GM18519 (cell line): ENCODE measurements at regions not wholly inside any gene's neighbourhood (a gene's known extent, or its start where the extent isn't known, plus 50 kb on each side); places are given as distances from the start of the nearest gene placed in this dataset.

ENCODE experiments used
- ATAC-seq: cut with Tn5 transposase; IDR thresholded peaks from one replicate; pipeline ENCODE4 v1.9.1; 2021; ENCODE audit warnings: mild to moderate bottlenecking, moderate library complexity; ENCODE audit not compliant: unreplicated experiment, low FRiP score

DNA sequence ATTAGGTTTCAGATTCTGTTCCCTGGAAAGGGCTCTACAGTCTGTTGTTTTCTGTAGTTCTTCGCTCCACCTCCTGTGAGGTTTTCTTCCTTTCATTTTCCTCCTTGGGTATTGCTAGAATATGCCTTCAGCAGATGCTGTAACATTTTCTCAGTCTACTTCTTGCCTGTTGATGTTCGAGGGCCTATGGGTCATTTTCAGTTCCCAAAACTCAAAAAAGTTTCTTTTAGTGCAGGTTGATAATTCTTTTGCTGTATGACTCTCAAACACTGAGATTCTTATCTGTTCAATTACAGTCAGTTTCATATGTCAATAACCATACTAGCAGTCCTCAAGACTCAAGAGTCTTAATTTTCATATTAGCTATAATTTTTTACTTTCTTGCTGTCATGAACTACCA, 268.3 kb downstream of the RFC3 start:
- ATAC-seq = peak; percentile 81

DNA sequence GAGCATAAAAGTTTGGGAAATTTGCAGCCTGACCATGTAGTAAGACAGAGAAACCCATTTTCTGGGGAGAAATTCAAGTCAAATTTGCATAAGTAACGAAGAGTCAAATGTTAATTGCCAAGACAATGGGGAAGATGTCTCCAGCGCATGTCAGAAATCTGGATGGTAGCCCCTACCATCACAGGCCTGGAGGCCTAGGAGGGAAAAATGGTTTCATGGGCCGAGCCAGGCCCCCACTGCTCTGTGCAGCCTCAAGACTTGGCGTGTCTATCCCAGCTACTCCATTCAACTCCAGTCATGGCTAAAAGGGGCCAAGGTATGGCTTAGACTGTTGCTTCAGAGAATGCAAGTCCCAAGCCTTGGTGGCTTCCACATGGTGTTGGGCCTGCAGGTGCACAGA, 269.8 kb downstream of the RFC3 start:
- ATAC-seq = no peak

DNA sequence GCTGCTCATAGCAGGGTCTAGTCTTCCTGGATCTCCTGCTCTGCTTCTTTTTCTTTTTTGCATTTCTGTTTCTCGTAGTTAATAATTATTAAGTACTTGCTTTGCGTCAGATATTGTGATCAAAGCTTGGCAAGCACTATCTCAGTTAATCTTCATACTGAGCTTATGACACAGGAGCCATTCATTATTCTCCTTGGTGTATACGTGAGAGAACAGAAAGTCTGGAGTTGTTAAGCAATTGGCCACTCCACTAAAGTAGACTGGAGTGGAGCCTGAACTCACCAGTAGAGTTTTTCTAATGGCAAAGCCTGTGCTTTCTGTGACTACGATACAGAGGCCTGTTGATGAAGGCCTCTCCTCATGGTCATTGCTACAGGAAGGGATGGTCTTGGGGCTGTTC, 285.9 kb downstream of the RFC3 start:
- ATAC-seq = no peak

DNA sequence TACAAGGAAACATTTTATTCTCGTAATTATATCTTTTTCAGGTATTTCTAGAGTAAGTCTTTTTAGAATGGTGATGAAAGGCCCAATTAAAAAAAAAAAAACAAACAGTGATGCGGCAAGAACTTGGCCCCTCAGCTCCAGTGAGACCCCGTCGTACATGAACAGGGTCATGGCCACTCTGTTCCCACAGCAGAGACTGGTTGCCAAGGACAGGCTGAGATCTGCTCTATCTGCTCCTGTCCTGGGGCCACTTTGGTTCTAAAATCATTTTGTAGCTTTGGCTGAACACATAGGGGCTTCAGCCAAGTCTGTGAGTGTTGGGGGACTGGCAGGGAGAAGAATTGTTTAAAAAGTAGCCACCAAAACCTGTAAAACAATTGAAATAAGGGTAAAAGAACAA, 286.9 kb downstream of the RFC3 start:
- no peak for ATAC-seq

DNA sequence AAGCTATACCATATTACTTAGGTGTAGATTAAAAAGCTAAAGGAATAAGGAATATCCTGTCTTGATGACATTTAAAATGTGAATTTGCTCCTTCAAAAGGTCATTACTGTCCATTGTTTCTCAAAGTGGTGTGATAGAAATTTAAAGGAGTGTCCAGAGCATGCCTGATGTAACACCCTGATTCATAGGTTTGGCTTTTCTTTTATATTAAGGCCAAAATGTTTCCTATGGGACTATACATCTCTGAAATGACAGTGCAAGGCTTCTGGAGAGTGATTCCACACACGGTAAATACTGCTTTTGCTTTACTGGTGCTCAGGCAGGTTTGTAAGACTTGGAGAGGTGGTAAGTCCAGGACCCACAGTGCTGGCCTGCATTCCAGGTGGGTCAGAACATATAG, 289.9 kb downstream of the RFC3 start:
- ATAC-seq = no peak

GRCh38 chr13:34108410-34108809, 290.5 kb downstream of the RFC3 start:
- no peak for ATAC-seq

GRCh38 chr13:34114581-34114980, 296.6 kb downstream of the RFC3 start:
- no peak for ATAC-seq

GRCh38 chr13:34116651-34117050, 298.7 kb downstream of the RFC3 start:
- ATAC-seq = no peak

- no peak for ATAC-seq
Measured at GRCh38 chr13:34124666-34125306, 306.8 kb downstream of the RFC3 start.

DNA sequence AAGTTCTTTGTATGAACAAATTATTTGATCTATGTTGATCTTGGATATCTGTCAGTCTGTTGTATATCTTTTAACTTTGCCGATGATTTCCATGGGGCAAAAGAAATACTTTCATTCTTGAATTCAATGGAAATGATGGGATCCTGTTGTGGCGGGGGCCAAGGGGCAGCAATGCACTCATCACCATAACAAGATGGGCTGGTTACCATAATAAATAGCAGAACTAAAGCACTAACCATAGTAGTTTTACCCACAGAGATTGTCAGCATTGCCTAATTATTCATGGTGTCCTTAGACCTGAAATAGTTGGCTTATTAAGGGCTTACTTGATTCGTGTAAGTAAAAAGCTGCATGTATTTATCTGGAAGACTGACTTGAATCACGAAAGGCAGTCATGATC, 309.6 kb downstream of the RFC3 start:
- ATAC-seq = no peak

DNA sequence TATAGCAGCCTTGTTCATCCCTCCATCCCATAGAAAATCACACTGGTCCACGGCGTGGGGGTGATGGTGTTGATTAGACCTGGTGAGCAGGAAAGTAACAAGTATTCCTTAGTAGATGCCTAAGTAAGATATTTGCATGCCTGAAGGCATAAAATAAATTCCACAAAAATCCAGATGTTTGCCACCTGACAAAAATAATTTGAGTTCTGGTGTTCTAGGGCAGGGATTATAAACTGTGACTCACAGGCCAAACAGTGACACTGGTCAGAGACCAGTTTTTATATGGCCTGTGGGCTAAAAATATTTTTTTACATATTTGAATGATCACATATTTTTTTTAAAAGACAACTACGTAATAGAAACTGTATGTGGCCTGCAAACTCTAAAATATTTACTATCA, 310.7 kb downstream of the RFC3 start:
- ATAC-seq = no peak

GRCh38 chr13:34129436-34129835, 311.5 kb downstream of the RFC3 start:
- ATAC-seq = no peak

- no peak for ATAC-seq
Measured at GRCh38 chr13:34137200-34137599, 319.3 kb downstream of the RFC3 start.

DNA sequence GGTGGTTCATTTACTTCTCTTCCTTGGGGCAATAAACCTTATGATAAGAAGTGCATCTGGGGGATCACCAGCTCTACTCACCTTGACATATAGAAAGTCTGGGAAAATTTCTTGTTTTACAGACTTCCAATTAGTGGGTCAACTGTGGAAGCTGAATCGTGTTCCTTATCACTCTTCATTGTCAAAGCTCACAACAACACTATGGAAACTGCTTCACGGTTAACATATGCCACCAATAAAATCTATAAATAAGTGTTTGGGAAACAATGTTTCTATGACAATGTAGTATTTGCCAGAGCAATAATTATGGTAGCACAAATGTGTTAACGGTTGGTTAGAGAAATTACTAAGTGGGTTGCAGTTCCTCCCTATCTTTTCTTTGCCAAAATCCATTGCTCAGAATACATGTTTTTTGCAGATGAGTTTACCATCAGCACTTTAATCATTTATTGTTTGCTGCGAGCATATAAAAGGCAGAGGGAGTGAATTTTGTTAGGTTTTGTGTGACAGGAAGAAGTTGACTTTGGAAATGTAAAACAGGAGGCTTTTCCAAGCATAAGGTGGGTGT, 321.8 kb downstream of the RFC3 start:
- ATAC-seq = no peak

GRCh38 chr13:34143637-34144036, 325.7 kb downstream of the RFC3 start:
- no peak for ATAC-seq

DNA sequence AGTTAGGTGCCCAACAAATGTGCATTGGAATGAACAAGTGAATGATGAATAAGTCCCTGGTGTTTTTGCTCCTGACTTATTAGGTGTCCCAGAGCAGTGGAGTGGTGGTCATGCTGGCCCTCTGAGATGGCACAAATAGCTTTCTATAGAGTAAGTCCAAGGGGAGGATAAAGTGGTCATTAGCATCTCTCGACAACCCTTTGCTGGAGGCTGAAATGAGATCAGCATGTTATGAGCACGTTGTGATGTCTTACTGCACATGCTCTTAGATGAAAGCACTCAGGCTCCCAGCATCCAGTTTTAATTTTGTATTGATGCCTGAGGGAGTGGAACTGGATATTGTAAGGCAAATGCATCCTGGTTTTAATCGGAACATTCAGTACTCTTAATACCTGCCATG, 326.2 kb downstream of the RFC3 start:
- no peak for ATAC-seq

DNA sequence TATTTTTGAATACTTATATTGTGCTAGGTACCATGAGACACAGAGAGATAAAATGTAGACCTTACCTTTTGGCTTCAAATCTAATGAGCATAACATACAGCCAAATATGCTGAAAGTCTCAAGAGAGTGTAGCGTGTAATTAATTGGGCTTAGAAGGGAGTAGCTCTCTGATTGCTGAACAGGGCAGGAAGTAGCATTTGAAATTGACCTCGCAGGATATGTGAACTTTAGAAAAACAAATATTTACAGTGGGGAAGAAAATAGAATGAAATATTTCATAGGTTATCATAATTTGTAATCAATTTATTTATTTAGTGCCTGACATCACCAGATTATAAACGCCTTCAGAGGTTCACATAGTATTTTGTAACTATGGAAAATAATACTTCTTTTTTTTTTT, 327.1 kb downstream of the RFC3 start:
- no peak for ATAC-seq

- no peak for ATAC-seq
Measured at GRCh38 chr13:34148359-34148758, 330.4 kb downstream of the RFC3 start.

DNA sequence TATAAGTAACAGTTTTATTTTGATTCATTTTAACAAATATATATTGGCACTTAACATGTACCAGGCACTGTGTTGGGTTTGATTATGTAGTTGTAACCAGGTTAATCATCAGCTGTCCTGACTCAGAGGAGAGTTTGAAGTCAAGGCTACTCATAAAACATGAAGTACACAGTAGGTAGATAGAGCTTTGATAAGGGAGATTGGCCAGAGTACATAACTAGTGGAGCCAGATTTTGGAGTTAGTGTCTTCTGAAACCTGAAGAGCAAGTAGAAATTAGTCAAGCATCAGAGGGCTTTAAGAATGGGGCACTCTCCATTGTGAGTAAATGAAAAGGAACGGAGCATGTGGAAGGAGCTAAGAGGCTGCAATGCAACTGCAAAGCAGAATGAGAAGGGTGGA, 333.9 kb downstream of the RFC3 start:
- ATAC-seq = no peak

- ATAC-seq = no peak
Measured at GRCh38 chr13:34152409-34152808, 334.5 kb downstream of the RFC3 start.

GRCh38 chr13:34152996-34153395, 335.0 kb downstream of the RFC3 start:
- no peak for ATAC-seq

DNA sequence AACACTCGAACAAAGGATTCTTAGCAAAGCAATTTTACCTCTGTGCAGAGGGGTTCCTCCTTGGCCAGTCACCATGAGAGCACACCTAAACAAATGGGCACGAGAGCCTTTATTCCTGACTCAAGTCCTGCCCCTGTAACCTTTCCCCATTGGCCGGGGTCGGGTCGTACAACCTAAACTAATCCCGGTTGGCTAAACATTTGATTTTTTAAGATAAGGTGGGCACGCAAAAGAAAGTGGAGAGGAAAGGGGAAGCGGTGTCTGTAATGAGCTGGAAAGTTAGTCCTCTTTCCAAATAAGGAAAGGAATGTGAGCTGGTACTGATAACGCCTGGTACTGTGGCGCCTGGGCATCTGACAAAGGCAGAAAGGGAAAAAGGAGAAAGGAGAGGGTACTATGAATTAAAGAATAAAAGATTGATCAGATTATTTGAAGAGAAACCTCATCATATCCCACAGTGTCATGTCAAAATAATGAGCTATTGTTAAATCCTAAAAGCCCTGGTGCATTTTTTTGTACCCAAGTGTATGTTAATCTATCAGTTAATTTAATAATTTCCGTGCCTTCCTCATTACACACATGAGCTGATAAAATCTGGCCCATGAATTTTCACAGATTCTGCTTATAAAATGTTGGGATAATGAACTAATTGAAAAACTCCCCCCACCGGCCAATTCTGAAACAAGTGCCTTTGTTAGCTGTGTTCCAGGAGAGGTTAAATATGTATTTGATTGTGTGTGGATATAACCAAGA, 335.7 kb downstream of the RFC3 start:
- no peak for ATAC-seq
